Stimulated activated CD4-positive, alpha-beta T cell treated with anti-CD3 and anti-CD28 coated beads, Interleukin-4, amount 100 ng/mL, for 1 hour (primary cell): ENCODE measurements at regions not wholly inside any gene's neighbourhood (a gene's known extent, or its start where the extent isn't known, plus 50 kb on each side); places are given as distances from the start of the nearest gene placed in this dataset.
"Not testable (repeated sequence)": the region's sequence is repeated elsewhere in the genome, so short reads cannot be mapped to it uniquely, and the experiment has no call there.

ENCODE experiments used
- DNase-seq: peaks from one replicate; pipeline ENCODE4 v3.0.0-alpha.2; 2020

GRCh38 chr5:58009754-58010153, 450.1 kb downstream of the PLK2 start:
- DNase-seq = no peak

- no peak for DNase-seq
Measured at GRCh38 chr5:58002323-58002722, 457.6 kb downstream of the PLK2 start.

GRCh38 chr5:57993866-57994265, 466.0 kb downstream of the PLK2 start:
- DNase-seq = no peak

GRCh38 chr5:57989378-57989777, 470.5 kb downstream of the PLK2 start:
- DNase-seq = no peak

GRCh38 chr5:57988813-57989212, 471.1 kb downstream of the PLK2 start:
- no peak for DNase-seq

- DNase-seq = no peak
Measured at GRCh38 chr5:57987552-57987951, 472.3 kb downstream of the PLK2 start.

GRCh38 chr5:57986761-57987341, 473.0 kb downstream of the PLK2 start:
- DNase-seq = no peak

GRCh38 chr5:57983426-57983825, 476.5 kb downstream of the PLK2 start:
- DNase-seq = no peak

GRCh38 chr5:57979671-57980070, 480.2 kb downstream of the PLK2 start:
- no peak for DNase-seq

- DNase-seq = no peak
Measured at GRCh38 chr5:57976506-57976905, 483.4 kb downstream of the PLK2 start.

GRCh38 chr5:57972099-57972498, 487.8 kb downstream of the PLK2 start:
- DNase-seq = not testable (repeated sequence)

- DNase-seq = no peak
Measured at GRCh38 chr5:57960569-57960968, 478.0 kb upstream of the ACTBL2 start.

GRCh38 chr5:57956636-57957035, 474.0 kb upstream of the ACTBL2 start:
- DNase-seq = no peak

- no peak for DNase-seq
Measured at GRCh38 chr5:57955511-57955910, 472.9 kb upstream of the ACTBL2 start.

- no peak for DNase-seq
Measured at GRCh38 chr5:57953792-57954191, 471.2 kb upstream of the ACTBL2 start.

- no peak for DNase-seq
Measured at GRCh38 chr5:57950616-57951228, 468.1 kb upstream of the ACTBL2 start.

- no peak for DNase-seq
Measured at GRCh38 chr5:57948091-57948490, 465.5 kb upstream of the ACTBL2 start.

- DNase-seq = no peak
Measured at GRCh38 chr5:57947181-57947580, 464.6 kb upstream of the ACTBL2 start.

- no peak for DNase-seq
Measured at GRCh38 chr5:57940879-57941278, 458.3 kb upstream of the ACTBL2 start.

GRCh38 chr5:57940236-57940635, 457.6 kb upstream of the ACTBL2 start:
- DNase-seq = no peak

- DNase-seq = no peak
Measured at GRCh38 chr5:57939771-57940170, 457.2 kb upstream of the ACTBL2 start.

GRCh38 chr5:57939335-57939734, 456.7 kb upstream of the ACTBL2 start:
- DNase-seq = no peak

GRCh38 chr5:57938174-57938557, 455.6 kb upstream of the ACTBL2 start:
- no peak for DNase-seq

GRCh38 chr5:57937501-57938173, 455.0 kb upstream of the ACTBL2 start:
- DNase-seq = no peak

GRCh38 chr5:57937025-57937424, 454.4 kb upstream of the ACTBL2 start:
- no peak for DNase-seq
